ENCODE measurements at regions not wholly inside any gene's neighbourhood (a gene's known extent, or its start where the extent isn't known, plus 50 kb on each side); places are given as distances from the start of the nearest gene placed in this dataset.
"Not testable (repeated sequence)": the region's sequence is repeated elsewhere in the genome, so short reads cannot be mapped to it uniquely, and the experiment has no call there.

- Histone ChIP-seq H3K4me3 (no peak overlapping the region), H3K9me3 (no peaks in the 10 kb centered on the region), H3K27me3 (replicated peaks; ENCODE audit: insufficient read depth) (no peaks in the 10 kb centered on the region), H3K27ac (no peak overlapping the region), H3K4me1 (ENCODE audit: control insufficient read depth in 1 of 2, low read depth in 2 of 2) (no peaks in the 10 kb centered on the region), H3K36me3 (no peaks in the 10 kb centered on the region)
- ATAC-seq (ENCODE audit: insufficient number of reproducible peaks, low FRiP score, low read depth) (no peak), DNase-seq (ENCODE audit: low spot score) (no peak)
- TF ChIP-seq CTCF (IDR thresholded peaks at IDR 0.05): no peak
Observed at GRCh38 chr21:28588997-28589396, 403.7 kb downstream of the LTN1 start.

DNA sequence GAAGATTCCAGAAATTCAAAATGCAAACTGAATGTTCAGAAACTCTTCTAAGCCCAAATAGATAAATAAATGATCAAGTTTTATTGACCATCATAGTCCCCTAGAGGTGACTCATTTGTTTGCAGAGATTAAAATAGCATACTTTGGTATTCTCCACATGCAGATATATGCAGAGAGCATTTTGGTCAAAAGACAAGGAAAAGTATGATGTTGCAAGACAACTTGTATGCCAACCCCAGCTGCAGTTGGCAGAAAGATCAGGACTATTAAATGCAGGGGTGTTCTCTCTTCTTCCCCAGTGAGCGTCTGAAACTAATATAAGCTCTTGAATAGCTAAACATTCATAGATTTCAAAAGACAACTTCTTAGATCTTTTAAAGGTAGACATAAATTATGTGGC, 404.9 kb downstream of the LTN1 start:
- no peaks in the 10 kb centered on the region for H3K9me3 ChIP-seq
- DNase-seq (ENCODE audit: low spot score): no peak
- H3K27me3 ChIP-seq (replicated peaks; ENCODE audit: insufficient read depth): no peaks in the 10 kb centered on the region
- H3K27ac ChIP-seq: no peak overlapping the region
- ATAC-seq (ENCODE audit: insufficient number of reproducible peaks, low FRiP score, low read depth): no peak
- no peak for TF ChIP-seq CTCF (IDR thresholded peaks at IDR 0.05)
- H3K4me3 ChIP-seq: no peak overlapping the region
- no peaks in the 10 kb centered on the region for H3K36me3 ChIP-seq
- no peaks in the 10 kb centered on the region for H3K4me1 ChIP-seq (ENCODE audit: control insufficient read depth in 1 of 2, low read depth in 2 of 2)

GRCh38 chr21:28581976-28582375, 410.7 kb downstream of the LTN1 start:
- H3K4me1 ChIP-seq (ENCODE audit: control insufficient read depth in 1 of 2, low read depth in 2 of 2): no peaks in the 10 kb centered on the region

GRCh38 chr21:28581311-28581731, 411.4 kb downstream of the LTN1 start:
- H3K27me3 ChIP-seq (replicated peaks; ENCODE audit: insufficient read depth); H3K4me3 ChIP-seq; H3K4me1 ChIP-seq (ENCODE audit: control insufficient read depth in 1 of 2, low read depth in 2 of 2); DNase-seq (ENCODE audit: low spot score); ATAC-seq (ENCODE audit: insufficient number of reproducible peaks, low FRiP score, low read depth); H3K36me3 ChIP-seq; H3K9me3 ChIP-seq; H3K27ac ChIP-seq: not testable (repeated sequence)

More at GRCh38 chr21:28581976-28582375, 410.7 kb downstream of the LTN1 start:
- no peak overlapping the region for H3K27ac ChIP-seq
- H3K4me3 ChIP-seq: no peak overlapping the region
- no peak for ATAC-seq (ENCODE audit: insufficient number of reproducible peaks, low FRiP score, low read depth)
- H3K27me3 ChIP-seq (replicated peaks; ENCODE audit: insufficient read depth): no peaks in the 10 kb centered on the region
- DNase-seq (ENCODE audit: low spot score): no peak
- H3K36me3 ChIP-seq: no peaks in the 10 kb centered on the region
- no peaks in the 10 kb centered on the region for H3K9me3 ChIP-seq
- no peak for TF ChIP-seq CTCF (IDR thresholded peaks at IDR 0.05)

DNA sequence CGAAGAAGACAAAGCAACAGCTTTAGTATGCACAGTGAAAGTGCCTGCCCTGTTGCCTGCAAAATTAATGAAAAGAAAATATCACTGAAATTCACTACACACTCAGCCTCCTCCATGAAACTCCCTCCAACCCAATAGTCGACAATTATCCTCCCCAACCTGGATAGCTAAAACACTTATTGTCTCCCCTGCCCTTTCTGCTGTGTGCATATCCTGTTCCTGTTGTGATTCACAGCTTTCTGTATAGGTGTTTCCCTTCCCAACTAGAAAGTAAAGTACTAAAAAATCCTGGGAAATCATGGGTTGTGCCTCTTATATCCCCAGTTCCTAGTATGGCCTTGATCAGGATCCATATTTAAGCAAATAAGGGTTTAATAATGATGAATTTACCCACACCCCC, 412.1 kb downstream of the LTN1 start:
- Histone ChIP-seq H3K9me3 (no peaks in the 10 kb centered on the region), H3K27ac (no peak overlapping the region), H3K4me1 (ENCODE audit: control insufficient read depth in 1 of 2, low read depth in 2 of 2) (no peaks in the 10 kb centered on the region), H3K36me3 (no peaks in the 10 kb centered on the region), H3K4me3 (no peak overlapping the region), H3K27me3 (replicated peaks; ENCODE audit: insufficient read depth) (no peaks in the 10 kb centered on the region)
- DNase-seq (ENCODE audit: low spot score) (no peak), ATAC-seq (ENCODE audit: insufficient number of reproducible peaks, low FRiP score, low read depth) (no peak)
- no peak for TF ChIP-seq CTCF (IDR thresholded peaks at IDR 0.05)

- ATAC-seq (ENCODE audit: insufficient number of reproducible peaks, low FRiP score, low read depth) (no peak), DNase-seq (ENCODE audit: low spot score) (no peak)
- no peaks in the 10 kb centered on the region for H3K27me3 ChIP-seq (replicated peaks; ENCODE audit: insufficient read depth)
- H3K4me1 ChIP-seq (ENCODE audit: control insufficient read depth in 1 of 2, low read depth in 2 of 2): no peaks in the 10 kb centered on the region
- no peaks in the 10 kb centered on the region for H3K36me3 ChIP-seq
- H3K27ac ChIP-seq: no peak overlapping the region
- no peak overlapping the region for H3K4me3 ChIP-seq
- no peaks in the 10 kb centered on the region for H3K9me3 ChIP-seq
- TF ChIP-seq CTCF (IDR thresholded peaks at IDR 0.05): no peak
Observed at GRCh38 chr21:28579986-28580550, 412.6 kb downstream of the LTN1 start.

All from thoracic aorta (tissue), 2 donors.